ENCODE measurements at regions not wholly inside any gene's neighbourhood (a gene's known extent, or its start where the extent isn't known, plus 50 kb on each side); places are given as distances from the start of the nearest gene placed in this dataset.
"Not testable (repeated sequence)": the region's sequence is repeated elsewhere in the genome, so short reads cannot be mapped to it uniquely, and the experiment has no call there.

- no peak for DNase-seq (ENCODE audit: low spot score)
These were observed 91.2 kb upstream of the ERCC6L2 start for GRCh38 chr9:95784318-95784717.

- DNase-seq (ENCODE audit: low spot score), result peak; percentile 67
These were observed 92.0 kb upstream of the ERCC6L2 start for GRCh38 chr9:95783426-95783975.

GRCh38 chr9:95780751-95781150 is 94.7 kb upstream of the ERCC6L2 start:
- DNase-seq (ENCODE audit: low spot score), result no peak

GRCh38 chr9:95780121-95780520 is 95.4 kb upstream of the ERCC6L2 start:
- no peak for DNase-seq (ENCODE audit: low spot score)

- not testable (repeated sequence) for DNase-seq (ENCODE audit: low spot score)
These were observed 95.9 kb upstream of the ERCC6L2 start for GRCh38 chr9:95779597-95779996.

GRCh38 chr9:95778957-95779356 is 96.5 kb upstream of the ERCC6L2 start:
- DNase-seq (ENCODE audit: low spot score), result peak; percentile 34

GRCh38 chr9:95777136-95777535 is 98.4 kb upstream of the ERCC6L2 start:
- DNase-seq (ENCODE audit: low spot score), result no peak

GRCh38 chr9:95776176-95776575 is 99.3 kb upstream of the ERCC6L2 start:
- DNase-seq (ENCODE audit: low spot score), result no peak

- DNase-seq (ENCODE audit: low spot score), result no peak
These were observed 100.3 kb upstream of the ERCC6L2 start for GRCh38 chr9:95775191-95775590.

GRCh38 chr9:95773053-95773418 is 102.5 kb upstream of the ERCC6L2 start:
- no peak for DNase-seq (ENCODE audit: low spot score)

GRCh38 chr9:95772320-95773052 is 103.0 kb upstream of the ERCC6L2 start:
- DNase-seq (ENCODE audit: low spot score), result no peak

GRCh38 chr9:95771556-95772246 is 103.8 kb upstream of the ERCC6L2 start:
- no peak for DNase-seq (ENCODE audit: low spot score)

GRCh38 chr9:95770653-95771131 is 104.8 kb upstream of the ERCC6L2 start:
- no peak for DNase-seq (ENCODE audit: low spot score)

- no peak for DNase-seq (ENCODE audit: low spot score)
These were observed 105.5 kb upstream of the ERCC6L2 start for GRCh38 chr9:95769909-95770433.

GRCh38 chr9:95769473-95769872 is 106.0 kb upstream of the ERCC6L2 start:
- no peak for DNase-seq (ENCODE audit: low spot score)

GRCh38 chr9:95766906-95767305 is 108.6 kb upstream of the ERCC6L2 start:
- no peak for DNase-seq (ENCODE audit: low spot score)

- no peak for DNase-seq (ENCODE audit: low spot score)
These were observed 110.8 kb upstream of the ERCC6L2 start for GRCh38 chr9:95764533-95765319.

- no peak for DNase-seq (ENCODE audit: low spot score)
These were observed 111.5 kb upstream of the ERCC6L2 start for GRCh38 chr9:95763983-95764382.

- no peak for DNase-seq (ENCODE audit: low spot score)
These were observed 112.5 kb upstream of the ERCC6L2 start for GRCh38 chr9:95763006-95763405.

- DNase-seq (ENCODE audit: low spot score), result no peak
These were observed 113.2 kb upstream of the ERCC6L2 start for GRCh38 chr9:95762322-95762721.

GRCh38 chr9:95760791-95761190 is 114.7 kb upstream of the ERCC6L2 start:
- DNase-seq (ENCODE audit: low spot score), result no peak

GRCh38 chr9:95757439-95757838 is 118.1 kb upstream of the ERCC6L2 start:
- DNase-seq (ENCODE audit: low spot score), result no peak
